Urothelium cell line (cell line): ENCODE measurements at regions not wholly inside any gene's neighbourhood (a gene's known extent, or its start where the extent isn't known, plus 50 kb on each side); places are given as distances from the start of the nearest gene placed in this dataset.
"Not testable (repeated sequence)": the region's sequence is repeated elsewhere in the genome, so short reads cannot be mapped to it uniquely, and the experiment has no call there.

ENCODE experiments used
- DNase-seq: peaks from one replicate; pipeline ENCODE4 v3.0.0; 2011; ENCODE audit warnings: low spot score, mixed read lengths
- FAIRE-seq: peaks from 2 replicates; lab custom pipeline; 2011; peaks lifted over from hg19 to GRCh38; lab: Jason Lieb, UNC

GRCh38 chr12:17016116-17016864, 410.3 kb upstream of the LMO3 start:
- DNase-seq (no peak), FAIRE-seq (no peak)

GRCh38 chr12:17015501-17015900, 409.5 kb upstream of the LMO3 start:
- FAIRE-seq (no peak), DNase-seq (no peak)

GRCh38 chr12:17007442-17008040, 401.6 kb upstream of the LMO3 start:
- FAIRE-seq, DNase-seq: not testable (repeated sequence)

GRCh38 chr12:16998538-16998937, 392.6 kb upstream of the LMO3 start:
- DNase-seq, FAIRE-seq: not testable (repeated sequence)

- no peak for DNase-seq
- FAIRE-seq: no peak
Measured at GRCh38 chr12:16984484-16984883, 378.5 kb upstream of the LMO3 start.

GRCh38 chr12:16972923-16973770, 367.2 kb upstream of the LMO3 start:
- no peak for DNase-seq
- no peak for FAIRE-seq

- FAIRE-seq (no peak), DNase-seq (no peak)
Measured at GRCh38 chr12:16962889-16963288, 356.9 kb upstream of the LMO3 start.

GRCh38 chr12:16955083-16955657, 349.2 kb upstream of the LMO3 start:
- DNase-seq (peak; percentile 7), FAIRE-seq (no peak)

GRCh38 chr12:16949871-16950667, 344.1 kb upstream of the LMO3 start:
- no peak for DNase-seq
- no peak for FAIRE-seq

GRCh38 chr12:16949371-16949770, 343.4 kb upstream of the LMO3 start:
- DNase-seq (no peak), FAIRE-seq (no peak)

GRCh38 chr12:16946704-16947103, 340.7 kb upstream of the LMO3 start:
- FAIRE-seq (no peak), DNase-seq (no peak)

- peak; percentile 61 for DNase-seq
- no peak for FAIRE-seq
Measured at GRCh38 chr12:16939871-16940306, 333.9 kb upstream of the LMO3 start.

- FAIRE-seq: no peak
- no peak for DNase-seq
Measured at GRCh38 chr12:16927259-16927658, 321.3 kb upstream of the LMO3 start.

- FAIRE-seq: no peak
- DNase-seq: no peak
Measured at GRCh38 chr12:16920451-16920850, 314.5 kb upstream of the LMO3 start.

- no peak for FAIRE-seq
- DNase-seq: no peak
Measured at GRCh38 chr12:16919551-16919950, 313.6 kb upstream of the LMO3 start.

GRCh38 chr12:16914853-16915252, 308.9 kb upstream of the LMO3 start:
- DNase-seq: no peak

GRCh38 chr12:16913832-16914490, 308.0 kb upstream of the LMO3 start:
- no peak for FAIRE-seq
- no peak for DNase-seq

More at GRCh38 chr12:16914853-16915252, 308.9 kb upstream of the LMO3 start:
- FAIRE-seq: no peak

- no peak for DNase-seq
- no peak for FAIRE-seq
Measured at GRCh38 chr12:16901946-16902345, 296.0 kb upstream of the LMO3 start.

GRCh38 chr12:16893426-16893825, 287.5 kb upstream of the LMO3 start:
- FAIRE-seq: no peak
- DNase-seq: no peak

GRCh38 chr12:16891673-16892072, 285.7 kb upstream of the LMO3 start:
- FAIRE-seq: no peak
- no peak for DNase-seq
